ENCODE measurements at regions not wholly inside any gene's neighbourhood (a gene's known extent, or its start where the extent isn't known, plus 50 kb on each side); places are given as distances from the start of the nearest gene placed in this dataset.

DNA sequence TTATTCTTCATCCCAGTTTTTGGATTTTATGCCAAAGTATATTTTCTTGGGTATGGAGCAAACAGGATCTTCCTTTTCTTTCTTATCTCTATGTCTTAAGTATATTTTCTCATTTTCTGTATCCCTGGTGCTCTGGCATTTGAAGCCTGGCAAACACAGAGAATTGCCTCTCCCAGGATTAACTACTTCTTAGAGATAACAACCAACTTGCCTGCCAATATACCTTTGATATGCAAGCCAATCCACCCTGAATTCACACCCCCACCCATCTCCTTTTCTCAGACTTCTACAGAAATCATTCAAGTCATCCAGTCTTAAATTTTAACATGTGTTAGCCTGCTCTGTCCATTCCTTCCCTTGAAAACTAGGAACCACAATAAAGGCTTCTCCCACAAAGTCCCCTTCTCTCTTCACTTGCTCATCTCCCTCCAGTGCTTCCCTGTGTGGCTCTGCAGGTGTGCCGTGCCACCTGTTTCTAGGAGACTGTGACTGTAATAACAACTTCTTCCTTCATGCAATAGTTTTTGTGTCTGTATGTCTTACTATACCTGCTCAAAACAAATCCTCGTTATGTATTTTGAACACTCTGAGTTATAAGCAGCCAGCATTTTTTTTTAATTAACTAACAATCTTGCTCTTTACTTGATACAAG, 649.7 kb upstream of the RIOK2 start:
- TF ChIP-seq, protein P1, sequence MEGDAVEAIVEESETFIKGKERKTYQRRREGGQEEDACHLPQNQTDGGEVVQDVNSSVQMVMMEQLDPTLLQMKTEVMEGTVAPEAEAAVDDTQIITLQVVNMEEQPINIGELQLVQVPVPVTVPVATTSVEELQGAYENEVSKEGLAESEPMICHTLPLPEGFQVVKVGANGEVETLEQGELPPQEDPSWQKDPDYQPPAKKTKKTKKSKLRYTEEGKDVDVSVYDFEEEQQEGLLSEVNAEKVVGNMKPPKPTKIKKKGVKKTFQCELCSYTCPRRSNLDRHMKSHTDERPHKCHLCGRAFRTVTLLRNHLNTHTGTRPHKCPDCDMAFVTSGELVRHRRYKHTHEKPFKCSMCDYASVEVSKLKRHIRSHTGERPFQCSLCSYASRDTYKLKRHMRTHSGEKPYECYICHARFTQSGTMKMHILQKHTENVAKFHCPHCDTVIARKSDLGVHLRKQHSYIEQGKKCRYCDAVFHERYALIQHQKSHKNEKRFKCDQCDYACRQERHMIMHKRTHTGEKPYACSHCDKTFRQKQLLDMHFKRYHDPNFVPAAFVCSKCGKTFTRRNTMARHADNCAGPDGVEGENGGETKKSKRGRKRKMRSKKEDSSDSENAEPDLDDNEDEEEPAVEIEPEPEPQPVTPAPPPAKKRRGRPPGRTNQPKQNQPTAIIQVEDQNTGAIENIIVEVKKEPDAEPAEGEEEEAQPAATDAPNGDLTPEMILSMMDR (IDR thresholded peaks at IDR 0.05; ENCODE audit: unreplicated experiment): no peak
- no peaks in the 10 kb centered on the region for H3K36me3 Mint-ChIP-seq

GRCh38 chr5:97834561-97834960, 651.5 kb upstream of the RIOK2 start:
- Mint-ChIP-seq H3K27ac (no peak overlapping the region), H3K27me3 (ENCODE audit: low read depth) (peaks cover 15% of the 10 kb centered on the region), H3K36me3 (no peaks in the 10 kb centered on the region), H3K4me1 (peaks cover 19% of the 10 kb centered on the region), H3K4me3 (no peak overlapping the region), H3K9me3 (no peaks in the 10 kb centered on the region)
- DNase-seq (ENCODE audit: low spot score in 2 of 2, unreplicated experiment in 2 of 2): no peak
- TF ChIP-seq, protein P1 (IDR thresholded peaks at IDR 0.05; ENCODE audit: unreplicated experiment): no peak

More for the DNA sequence above, 649.7 kb upstream of the RIOK2 start:
- Mint-ChIP-seq H3K27me3 (ENCODE audit: low read depth) (peaks cover 18% of the 10 kb centered on the region), H3K9me3 (no peaks in the 10 kb centered on the region), H3K27ac (no peak overlapping the region), H3K4me3 (no peak overlapping the region), H3K4me1 (peaks cover 5% of the 10 kb centered on the region)
- DNase-seq (ENCODE audit: low spot score in 2 of 2, unreplicated experiment in 2 of 2): no peak

DNA sequence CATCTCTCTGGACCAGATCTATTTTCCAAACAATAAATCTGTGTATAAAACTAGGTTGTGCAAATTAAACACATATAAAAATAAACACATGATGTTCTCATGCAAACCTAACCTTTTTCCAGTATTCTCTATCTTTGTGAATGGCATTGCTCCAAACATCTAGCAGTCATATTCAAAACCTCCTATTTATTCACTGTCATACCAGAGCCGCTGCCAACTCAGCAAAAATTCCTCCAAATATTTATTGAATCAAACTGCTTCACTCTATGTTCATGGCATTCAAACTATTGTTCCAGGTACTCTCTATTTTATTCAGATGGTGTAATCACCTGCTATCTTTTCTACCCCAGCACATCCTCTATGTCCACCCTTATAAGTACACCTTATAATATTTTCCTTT, 652.1 kb upstream of the RIOK2 start:
- no peak for DNase-seq (ENCODE audit: low spot score in 2 of 2, unreplicated experiment in 2 of 2)
- no peak overlapping the region for H3K4me3 Mint-ChIP-seq
- H3K27ac Mint-ChIP-seq: no peak overlapping the region
- no peaks in the 10 kb centered on the region for H3K9me3 Mint-ChIP-seq
- peaks cover 15% of the 10 kb centered on the region for H3K27me3 Mint-ChIP-seq (ENCODE audit: low read depth)
- H3K4me1 Mint-ChIP-seq: peaks cover 22% of the 10 kb centered on the region
- H3K36me3 Mint-ChIP-seq: no peaks in the 10 kb centered on the region
- TF ChIP-seq, protein P1 (IDR thresholded peaks at IDR 0.05; ENCODE audit: unreplicated experiment): no peak

GRCh38 chr5:97836816-97837215, 653.8 kb upstream of the RIOK2 start:
- Mint-ChIP-seq H3K27ac (no peak overlapping the region), H3K9me3 (no peaks in the 10 kb centered on the region), H3K4me3 (no peak overlapping the region), H3K27me3 (ENCODE audit: low read depth) (peaks cover 10% of the 10 kb centered on the region), H3K36me3 (no peaks in the 10 kb centered on the region), H3K4me1 (peaks cover 24% of the 10 kb centered on the region)
- TF ChIP-seq, protein P1 (IDR thresholded peaks at IDR 0.05; ENCODE audit: unreplicated experiment): no peak
- DNase-seq (ENCODE audit: low spot score in 2 of 2, unreplicated experiment in 2 of 2): no peak

- H3K27ac Mint-ChIP-seq: no peak overlapping the region
- H3K36me3 Mint-ChIP-seq: no peaks in the 10 kb centered on the region
- peaks cover 24% of the 10 kb centered on the region for H3K4me1 Mint-ChIP-seq
- TF ChIP-seq, protein P1 (IDR thresholded peaks at IDR 0.05; ENCODE audit: unreplicated experiment): no peak
- H3K9me3 Mint-ChIP-seq: no peaks in the 10 kb centered on the region
- no peak overlapping the region for H3K4me3 Mint-ChIP-seq
- H3K27me3 Mint-ChIP-seq (ENCODE audit: low read depth): peaks cover 1% of the 10 kb centered on the region
- DNase-seq (ENCODE audit: low spot score in 2 of 2, unreplicated experiment in 2 of 2): no peak
Observed at GRCh38 chr5:97838214-97838613, 655.2 kb upstream of the RIOK2 start.

Data from mesothelial cell of epicardium (in vitro differentiated cells).